Omental fat pad (tissue), 3 donors: ENCODE measurements at regions not wholly inside any gene's neighbourhood (a gene's known extent, or its start where the extent isn't known, plus 50 kb on each side); places are given as distances from the start of the nearest gene placed in this dataset.

Experiments used
- ATAC-seq: fragments of 150-250 bp; one replicate; pipeline ENCODE4 v1.9.1; 2016; ENCODE audit warnings: mild to moderate bottlenecking, moderate library complexity; ENCODE audit not compliant: low FRiP score
- DNase-seq: peaks from one replicate; pipeline ENCODE4 v3.0.0-alpha.2; 2019; ENCODE audit warnings: low spot score
- TF ChIP-seq, protein P1 (sequence below), 3 donors: fragments of 450-650 bp; IDR thresholded peaks; one replicate each; pipeline ENCODE4 v1.5.1; 2016 to 2017; ENCODE audit warnings: antibody characterized with exemption in 3 of 3, mild to moderate bottlenecking in 3 of 3, moderate library complexity in 2 of 3

DNA sequence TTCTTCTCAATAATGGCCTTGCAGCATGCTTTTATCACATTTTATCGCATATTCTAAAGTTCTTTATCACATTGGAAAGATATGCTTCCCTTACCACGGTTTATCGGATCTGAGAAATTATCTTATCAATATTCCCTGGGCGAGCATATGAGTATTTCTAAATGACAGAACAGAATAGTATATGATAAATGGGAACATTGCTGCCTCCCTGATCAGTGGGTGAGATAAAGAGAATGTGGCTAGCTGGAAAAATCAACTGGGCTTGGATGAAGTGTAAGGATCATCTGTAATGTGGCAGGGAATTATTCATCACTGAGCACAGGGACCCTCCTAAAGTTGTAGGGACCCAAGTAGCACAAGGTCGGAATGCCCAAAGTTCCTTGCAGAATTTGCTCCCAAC is 667.4 kb upstream of the NRP1 start:
- DNase-seq (no peak), ATAC-seq (no peak)
- TF ChIP-seq, protein P1, sequence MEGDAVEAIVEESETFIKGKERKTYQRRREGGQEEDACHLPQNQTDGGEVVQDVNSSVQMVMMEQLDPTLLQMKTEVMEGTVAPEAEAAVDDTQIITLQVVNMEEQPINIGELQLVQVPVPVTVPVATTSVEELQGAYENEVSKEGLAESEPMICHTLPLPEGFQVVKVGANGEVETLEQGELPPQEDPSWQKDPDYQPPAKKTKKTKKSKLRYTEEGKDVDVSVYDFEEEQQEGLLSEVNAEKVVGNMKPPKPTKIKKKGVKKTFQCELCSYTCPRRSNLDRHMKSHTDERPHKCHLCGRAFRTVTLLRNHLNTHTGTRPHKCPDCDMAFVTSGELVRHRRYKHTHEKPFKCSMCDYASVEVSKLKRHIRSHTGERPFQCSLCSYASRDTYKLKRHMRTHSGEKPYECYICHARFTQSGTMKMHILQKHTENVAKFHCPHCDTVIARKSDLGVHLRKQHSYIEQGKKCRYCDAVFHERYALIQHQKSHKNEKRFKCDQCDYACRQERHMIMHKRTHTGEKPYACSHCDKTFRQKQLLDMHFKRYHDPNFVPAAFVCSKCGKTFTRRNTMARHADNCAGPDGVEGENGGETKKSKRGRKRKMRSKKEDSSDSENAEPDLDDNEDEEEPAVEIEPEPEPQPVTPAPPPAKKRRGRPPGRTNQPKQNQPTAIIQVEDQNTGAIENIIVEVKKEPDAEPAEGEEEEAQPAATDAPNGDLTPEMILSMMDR (IDR thresholded peaks at IDR 0.05) = no peak

DNA sequence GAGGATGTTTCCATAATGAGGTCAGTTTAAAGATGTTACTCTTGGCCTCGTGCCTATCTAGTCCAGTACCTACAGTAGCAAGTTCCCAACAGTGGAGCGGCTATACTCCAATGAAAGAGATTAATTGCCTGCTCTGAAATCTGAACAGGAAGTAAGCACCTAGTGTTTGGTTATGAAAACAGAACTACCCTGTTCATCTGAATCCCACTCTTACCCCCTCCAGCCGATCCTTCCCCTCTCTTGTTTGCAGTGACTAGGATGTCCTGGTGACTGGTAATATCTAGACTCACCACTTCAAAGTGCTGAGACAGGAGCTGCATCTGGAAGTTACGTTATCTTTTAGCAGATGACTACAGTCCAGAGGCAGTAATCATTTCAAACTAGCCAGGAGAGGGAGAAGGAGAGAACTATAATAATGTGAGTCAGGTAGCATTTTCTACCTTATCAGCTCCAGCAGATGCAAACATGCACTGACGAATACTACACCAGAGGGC is 666.7 kb upstream of the NRP1 start:
- TF ChIP-seq, protein P1 (IDR thresholded peaks at IDR 0.05) = no peak
- ATAC-seq (peak; percentile 64), DNase-seq (no peak)

DNA sequence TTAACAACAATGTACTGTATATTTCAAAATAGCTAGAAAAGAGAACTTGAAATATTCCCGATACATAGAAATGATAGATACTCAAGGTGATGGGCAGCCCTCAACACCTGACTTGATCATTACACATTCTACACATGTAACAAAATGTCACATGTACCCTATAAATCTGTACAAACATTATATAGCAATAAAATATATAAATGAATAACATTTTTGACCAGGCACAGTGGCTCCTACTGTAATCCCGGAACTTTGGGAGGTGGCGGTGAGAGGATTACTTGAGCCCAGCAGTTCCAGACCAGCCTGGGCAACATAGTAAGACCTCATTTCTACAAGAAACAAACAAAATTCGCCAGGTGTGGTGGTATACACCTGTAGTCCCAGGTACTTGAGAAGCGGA is 659.5 kb upstream of the NRP1 start:
- TF ChIP-seq, protein P1 (IDR thresholded peaks at IDR 0.05) = no peak
- ATAC-seq (no peak), DNase-seq (no peak)

DNA sequence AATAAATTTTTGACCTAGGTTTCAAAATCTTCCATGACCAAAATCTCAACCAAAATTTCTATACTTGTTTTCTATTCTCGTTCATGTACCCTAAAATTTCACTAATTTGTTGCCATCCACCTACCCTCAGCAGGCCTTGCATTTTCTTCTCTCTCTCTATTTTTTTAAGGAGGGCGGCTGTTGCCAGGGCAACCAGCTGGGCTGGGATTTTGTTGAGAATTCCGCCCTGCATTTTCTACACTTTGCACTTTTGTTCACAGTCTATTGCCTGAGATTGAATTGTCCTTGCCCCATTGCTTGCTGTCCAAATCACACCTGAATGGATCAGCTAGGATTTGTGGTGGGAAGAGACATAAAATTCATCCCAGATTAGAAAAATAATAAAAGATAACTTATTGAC is 657.5 kb upstream of the NRP1 start:
- no peak for ATAC-seq
- TF ChIP-seq, protein P1 (IDR thresholded peaks at IDR 0.05) = no peak
- DNase-seq = no peak

DNA sequence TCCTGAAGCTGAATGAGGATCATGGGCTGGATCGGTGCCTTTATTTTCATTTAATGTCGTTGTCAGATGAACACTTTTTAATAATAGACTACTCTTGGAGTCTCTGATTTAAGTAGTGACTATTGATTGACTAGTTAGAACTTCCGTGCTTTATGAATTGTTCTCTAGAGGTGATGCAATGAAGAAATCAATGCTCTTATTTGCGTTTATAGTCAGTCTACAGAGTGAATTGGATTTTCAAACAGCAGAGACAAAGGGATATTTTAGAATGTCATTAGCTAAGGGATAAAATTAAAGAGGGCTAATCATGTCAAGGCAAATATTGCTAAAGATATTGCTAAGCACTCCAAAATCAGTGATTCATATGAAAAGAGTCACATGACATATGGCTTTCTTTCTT is 652.0 kb upstream of the NRP1 start:
- DNase-seq (no peak), ATAC-seq (no peak)
- TF ChIP-seq, protein P1 (IDR thresholded peaks at IDR 0.05) = no peak

DNA sequence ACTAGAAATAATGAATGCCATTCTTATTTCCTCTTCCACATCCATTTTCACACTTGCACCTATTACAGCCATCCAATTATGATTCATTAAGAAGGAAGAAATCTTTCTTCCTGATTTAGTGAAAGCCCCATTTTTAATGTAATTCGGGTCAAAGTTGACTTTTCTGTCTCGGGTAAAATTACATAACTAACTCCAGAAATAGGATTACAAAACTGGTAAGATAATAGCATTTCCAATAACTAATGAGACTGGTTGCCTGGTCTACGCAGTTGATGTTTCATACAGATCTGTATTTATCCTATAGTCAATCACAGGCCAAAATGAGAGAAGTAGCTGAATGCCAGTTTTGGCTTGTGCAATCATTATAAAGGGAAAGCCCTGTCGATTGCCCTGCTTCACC is 651.5 kb upstream of the NRP1 start:
- ATAC-seq (no peak), DNase-seq (no peak)
- TF ChIP-seq, protein P1 (IDR thresholded peaks at IDR 0.05) = no peak

DNA sequence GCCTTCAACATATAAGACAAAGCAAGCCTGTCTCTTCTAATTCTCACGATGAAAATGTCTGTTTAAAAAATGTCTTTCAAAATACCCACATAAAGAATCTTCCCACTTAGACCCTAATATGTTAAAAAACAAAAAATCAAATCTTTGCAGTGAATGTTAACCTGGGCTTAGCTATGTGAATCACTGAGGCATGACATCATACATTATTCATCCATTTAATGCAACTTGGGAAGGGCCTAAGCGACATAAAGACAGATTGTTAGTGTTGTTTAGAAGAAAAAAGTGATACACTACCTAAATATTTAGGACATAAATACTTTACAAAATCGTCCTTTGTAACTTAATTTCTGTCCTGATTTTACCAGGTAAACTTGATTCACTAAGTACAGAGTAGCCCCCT is 648.5 kb upstream of the NRP1 start:
- DNase-seq (no peak), ATAC-seq (no peak)
- TF ChIP-seq, protein P1 (IDR thresholded peaks at IDR 0.05) = no peak
